ENCODE measurements at regions not wholly inside any gene's neighbourhood (a gene's known extent, or its start where the extent isn't known, plus 50 kb on each side); places are given as distances from the start of the nearest gene placed in this dataset.

DNA sequence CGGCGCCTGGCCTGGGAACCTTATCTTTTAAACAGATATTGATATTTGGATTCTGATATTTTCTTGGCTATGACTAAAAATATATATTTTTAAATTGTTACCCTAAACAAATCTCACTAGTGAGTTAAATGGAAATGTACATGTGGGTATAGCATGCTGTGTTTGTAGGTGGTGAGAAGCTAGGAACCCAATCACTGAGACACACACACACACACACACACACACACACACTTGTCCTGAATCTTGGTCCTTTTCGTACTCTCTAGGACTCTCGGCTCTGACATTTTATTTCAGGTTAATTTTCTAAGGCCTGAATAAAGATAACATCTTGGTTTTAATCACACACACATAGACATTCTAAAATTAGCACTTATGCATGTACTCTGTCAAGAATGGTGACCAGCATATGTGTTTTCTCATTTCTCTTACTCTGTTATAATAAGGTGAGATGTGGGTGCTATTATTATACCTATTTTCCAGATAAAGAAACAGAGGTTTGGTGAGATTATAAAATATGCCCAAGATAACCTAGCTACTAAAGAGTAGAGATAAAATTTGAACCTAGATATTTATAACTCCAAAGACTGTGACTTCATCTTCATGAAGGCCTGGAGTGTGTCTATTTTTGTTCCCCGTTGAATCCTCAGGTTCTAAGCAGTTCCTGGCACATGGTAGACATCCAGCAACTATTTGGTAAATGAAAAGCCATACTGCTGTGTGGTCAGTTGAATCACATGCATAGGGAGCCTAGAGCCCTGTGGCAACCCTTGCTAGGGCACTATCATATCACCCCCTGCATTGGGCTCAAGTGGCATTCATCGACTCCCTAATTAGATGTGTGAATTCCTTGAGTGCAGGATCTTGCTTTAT, 85.0 kb upstream of the RAB3GAP2 start:
- no peak for DNase-seq

DNA sequence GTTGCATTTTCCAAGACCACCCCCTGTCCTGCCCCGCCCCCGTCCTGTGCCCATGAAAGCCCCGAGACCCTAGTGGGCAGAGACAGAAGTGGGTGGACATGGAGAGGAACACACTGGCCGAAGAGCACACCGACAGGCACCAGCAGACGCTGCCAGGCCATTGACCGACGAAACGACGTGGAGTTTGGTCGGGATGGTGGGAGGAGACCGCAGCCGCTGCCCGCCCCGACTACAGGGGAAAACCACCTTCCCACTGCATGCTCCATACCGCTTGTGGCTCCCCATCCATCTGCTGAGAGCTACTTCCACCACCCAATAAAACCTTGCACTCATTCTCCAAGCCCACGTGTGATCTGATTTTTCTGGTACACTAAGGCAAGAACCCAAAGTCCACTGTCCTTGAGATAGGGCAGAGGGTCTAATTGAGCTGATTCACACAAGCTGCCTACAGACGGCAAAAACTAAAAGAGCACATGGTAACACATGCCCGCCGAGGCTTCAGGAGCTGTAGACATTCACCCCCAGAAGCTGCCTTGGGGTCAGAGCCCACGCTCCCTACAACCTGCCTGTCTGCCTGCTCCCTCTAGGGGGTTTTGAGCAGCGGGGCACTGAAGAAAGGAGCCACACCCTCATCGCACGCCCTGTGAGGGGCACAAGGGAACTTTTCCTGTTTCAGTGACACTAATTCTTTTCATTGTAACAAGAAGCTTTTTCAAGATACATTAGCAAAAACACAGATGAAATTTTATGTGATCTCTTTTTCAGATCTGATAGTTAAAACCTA, 81.2 kb upstream of the RAB3GAP2 start:
- no peak for DNase-seq

DNA sequence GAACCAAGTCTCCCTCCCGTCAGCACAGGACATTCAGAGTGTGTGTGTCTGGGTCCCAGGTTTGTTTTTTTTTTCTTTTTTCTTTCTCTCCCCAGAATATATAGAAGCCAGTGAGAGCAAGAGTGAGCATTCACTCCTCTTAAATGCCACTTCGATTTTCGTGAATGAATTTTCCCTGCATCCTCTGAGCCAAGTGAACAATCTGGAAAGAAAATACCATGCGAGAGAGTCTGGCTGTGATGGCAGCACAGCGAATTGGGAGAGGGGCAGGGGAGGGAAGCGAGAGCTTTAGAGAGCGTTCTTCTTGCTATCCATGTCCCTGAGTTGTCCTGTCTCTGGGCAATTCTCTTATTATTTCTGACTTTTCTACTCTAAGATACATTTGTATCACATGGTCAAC, 76.0 kb upstream of the RAB3GAP2 start:
- no peak for DNase-seq

DNA sequence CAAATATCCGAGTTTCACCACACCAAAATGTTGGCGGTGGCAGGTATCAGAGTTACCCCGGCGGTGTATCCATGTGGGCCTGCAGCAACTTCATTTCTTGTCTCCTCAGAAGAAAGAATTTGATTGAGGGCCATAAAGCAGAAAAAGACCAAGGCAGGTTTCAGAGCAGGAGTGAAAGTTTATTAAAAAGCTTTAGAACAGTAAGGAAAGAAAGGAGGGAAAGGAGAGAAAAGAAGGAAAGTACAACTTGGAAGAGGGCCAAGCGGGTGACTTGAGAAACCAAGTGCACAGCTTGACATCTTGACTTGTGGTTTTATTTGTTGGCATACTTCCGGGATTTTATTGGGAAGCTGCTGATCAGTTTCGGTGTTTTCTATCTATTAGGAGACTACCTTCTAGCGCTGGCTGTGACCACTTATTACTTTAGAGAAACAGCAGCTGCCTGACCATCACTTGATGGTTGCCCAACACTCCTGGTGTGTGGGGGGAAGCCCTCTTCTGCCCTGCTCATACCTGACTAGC, 75.5 kb upstream of the RAB3GAP2 start:
- DNase-seq, result no peak

DNA sequence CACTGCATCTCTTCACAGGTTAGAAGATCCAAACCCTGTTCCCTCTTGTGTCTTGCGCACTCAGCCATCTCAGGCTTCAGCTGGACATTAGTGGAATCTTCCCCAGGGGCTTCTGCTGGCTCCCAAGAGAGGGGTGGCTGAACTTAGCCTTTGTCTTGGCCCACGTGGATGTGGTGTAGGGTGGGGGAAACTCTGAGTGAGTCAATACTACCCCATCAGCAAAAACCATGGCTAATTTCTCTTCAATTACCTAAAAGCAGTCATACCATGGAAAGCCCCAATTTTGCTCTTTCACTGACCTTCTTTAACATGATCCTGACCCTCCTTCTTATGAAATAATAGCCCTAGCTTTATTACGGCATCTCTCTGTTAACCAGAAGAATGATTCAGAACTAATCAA, 72.5 kb upstream of the RAB3GAP2 start:
- no peak for DNase-seq

DNA sequence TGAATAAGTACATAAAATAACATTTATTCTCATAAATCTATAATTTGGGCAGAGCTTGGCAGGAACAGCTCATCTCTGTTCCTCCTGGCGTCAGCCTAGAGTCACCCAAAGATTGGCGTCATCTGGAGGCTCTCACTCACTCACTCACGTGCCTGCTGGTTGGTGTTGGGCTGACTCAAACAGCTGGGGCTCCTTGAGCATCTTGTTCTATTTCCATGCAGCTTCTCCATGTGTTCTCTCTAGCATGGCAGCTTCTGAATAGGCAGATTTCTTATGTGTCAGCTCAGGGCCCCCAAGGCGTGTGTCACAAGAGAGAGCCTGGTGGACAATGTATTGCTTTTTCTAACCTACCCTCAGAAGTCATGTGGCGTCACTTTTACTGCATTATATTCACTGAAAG, 70.6 kb upstream of the RAB3GAP2 start:
- DNase-seq, result no peak

DNA sequence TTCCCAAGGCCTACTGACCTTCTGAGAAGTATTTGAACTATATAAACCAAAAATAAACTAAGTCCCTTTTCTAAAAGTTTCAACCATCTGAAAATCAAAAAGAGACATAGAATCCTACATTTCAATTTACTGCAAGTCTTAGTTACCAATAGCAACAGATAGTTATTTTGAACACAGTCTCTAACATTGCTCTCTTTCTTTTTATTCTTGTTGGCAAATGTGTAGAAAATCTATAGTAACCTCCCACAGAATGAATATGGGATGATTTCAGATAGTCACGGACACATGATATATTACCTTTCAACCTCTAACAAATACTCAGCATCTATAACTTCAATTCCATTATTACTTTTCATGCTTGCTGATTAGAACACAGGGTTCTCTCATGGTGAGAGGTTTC, 68.9 kb upstream of the RAB3GAP2 start:
- no peak for DNase-seq

DNA sequence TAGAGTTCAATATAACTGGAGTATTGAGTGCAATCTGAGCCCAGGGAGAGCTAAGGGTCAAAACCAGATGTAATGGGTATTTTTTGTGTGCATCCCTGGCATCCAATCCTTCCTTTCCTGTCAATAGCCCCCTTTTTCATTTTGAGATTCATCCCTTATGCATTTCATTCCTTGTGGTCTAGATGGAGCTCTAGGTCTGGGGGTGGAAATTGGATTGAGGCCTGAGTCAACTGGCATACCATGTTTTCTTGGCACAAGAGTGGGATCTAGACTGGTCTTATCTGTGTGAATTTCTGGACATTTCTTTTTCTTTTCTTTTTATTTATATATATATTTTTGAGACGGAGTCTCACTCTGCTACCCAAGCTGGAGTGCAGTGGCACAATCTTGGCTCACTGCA, 67.3 kb upstream of the RAB3GAP2 start:
- DNase-seq, result no peak

DNA sequence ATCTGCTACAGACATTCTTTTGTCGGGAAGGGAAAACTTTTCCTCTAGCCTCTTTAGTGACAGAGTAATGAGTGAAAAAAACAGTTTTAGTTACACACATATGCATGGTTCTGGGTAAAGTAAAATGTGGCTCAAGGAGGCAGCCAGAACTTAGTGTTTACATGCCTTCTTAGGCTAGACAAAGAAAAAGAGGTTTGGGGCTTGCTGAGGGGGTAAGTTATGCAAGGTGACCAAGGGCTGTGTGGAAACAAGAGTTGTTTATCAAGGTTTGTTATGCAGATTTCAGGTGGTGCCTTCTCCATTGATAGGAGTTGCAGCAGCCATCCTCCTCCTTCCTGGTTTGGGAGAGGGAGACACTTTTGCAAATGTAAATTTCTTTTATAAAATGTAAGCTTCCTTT, 66.5 kb upstream of the RAB3GAP2 start:
- DNase-seq, result no peak

DNA sequence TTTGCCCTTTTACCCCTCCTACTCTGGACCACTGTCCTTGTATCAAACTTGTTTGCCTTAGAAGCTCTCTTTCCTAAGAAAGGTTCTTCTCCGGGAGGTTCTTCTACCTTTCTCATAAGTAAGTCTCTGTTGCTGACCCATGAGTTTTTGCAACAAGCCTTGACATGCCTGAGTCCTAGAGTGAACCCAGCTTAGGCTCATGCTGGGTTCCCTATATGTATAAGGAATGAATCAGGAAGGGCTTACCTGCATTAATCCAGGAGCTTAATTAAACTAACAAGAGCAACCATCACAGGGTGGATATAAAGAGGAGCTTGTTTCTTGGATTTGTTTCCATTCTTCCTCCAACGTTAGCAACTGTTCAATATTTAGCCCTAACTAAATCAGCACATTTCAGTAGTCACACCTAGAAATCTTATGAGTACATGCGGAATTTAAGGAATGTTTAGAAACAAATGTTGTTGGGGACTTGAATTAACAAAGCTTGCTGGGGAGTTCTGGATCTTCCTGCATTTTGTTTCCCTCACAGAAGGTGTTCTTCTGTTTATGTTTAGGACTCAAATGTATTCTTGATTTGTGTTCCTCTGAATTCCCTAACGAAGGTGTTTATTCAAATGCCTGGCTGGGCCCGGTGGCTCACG, 64.3 kb upstream of the RAB3GAP2 start:
- DNase-seq, result no peak

DNA sequence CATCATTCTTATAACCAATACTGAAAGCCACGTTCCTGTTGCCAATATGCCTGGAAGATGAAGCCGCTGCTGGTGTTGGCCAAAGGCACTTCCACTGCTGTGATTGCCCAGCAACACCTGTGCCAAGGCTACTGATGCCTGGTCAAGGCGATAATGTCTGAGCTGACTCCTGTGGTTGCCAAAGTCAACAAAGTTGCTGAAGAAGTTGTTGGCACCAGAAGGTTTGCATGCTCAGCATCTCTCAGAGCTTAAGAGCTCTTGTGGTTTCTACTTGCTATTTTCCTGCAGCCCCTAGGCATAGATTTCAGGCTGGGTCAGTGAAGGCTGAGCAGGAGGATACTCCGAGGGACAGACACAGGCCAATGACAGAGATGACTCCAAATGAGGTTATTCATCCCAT, 63.4 kb upstream of the RAB3GAP2 start:
- DNase-seq, result no peak

DNA sequence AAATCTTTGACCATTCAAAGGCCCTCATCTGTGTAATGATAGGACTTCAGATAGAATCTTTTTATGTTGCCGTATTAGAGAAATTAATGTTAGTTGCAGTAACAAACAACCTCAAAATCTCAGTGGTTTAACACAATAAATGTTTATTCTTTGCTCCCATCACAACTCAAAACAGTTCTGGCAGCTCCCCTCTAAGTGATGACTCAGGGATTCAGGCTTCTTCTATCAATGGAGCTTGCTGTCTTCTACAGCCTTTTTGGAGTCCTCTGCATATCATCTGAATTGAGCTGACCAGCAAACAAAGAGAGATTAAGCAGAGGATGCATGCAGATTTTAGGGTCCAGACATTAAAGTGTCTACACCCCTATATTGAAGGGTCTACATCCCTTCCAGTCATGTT, 59.1 kb upstream of the RAB3GAP2 start:
- no peak for DNase-seq

DNA sequence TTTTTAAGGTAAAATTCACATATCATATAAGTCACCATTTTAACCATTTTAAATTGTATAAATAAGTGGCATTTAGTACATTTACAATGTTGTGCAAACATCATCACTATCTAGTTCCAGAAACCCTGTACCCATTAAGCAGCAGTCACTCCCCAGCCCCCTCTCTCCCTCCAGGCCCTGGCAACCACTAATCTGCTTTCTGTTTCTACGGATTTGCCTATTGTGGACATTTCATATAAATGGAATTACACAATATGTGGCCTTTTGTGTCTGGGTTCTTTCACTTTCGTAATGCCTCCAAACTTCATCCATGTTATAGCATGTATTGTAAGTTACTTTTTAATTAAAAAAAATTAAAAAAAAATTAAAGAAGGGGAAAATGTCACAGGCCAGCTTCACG, 58.0 kb upstream of the RAB3GAP2 start:
- DNase-seq, result no peak

DNA sequence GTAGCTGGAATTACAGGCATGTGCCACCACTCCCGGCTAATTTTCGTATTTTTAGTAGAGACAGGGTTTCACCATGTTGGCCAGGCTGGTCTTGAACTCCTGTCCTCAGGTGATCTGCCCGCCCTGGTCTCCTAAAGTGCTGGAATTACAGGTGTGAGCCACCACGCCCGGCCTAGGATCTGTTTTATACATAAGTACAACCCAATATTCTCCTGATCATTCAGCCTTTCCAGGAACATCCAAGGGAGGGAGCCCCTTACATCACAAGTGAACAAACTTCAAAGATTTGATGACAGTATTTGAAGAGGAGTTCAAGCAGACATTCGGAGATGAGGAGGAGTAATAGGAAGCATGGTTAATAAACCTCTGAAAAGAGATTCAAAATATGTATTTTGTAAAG, 54.9 kb upstream of the RAB3GAP2 start:
- no peak for DNase-seq

DNA sequence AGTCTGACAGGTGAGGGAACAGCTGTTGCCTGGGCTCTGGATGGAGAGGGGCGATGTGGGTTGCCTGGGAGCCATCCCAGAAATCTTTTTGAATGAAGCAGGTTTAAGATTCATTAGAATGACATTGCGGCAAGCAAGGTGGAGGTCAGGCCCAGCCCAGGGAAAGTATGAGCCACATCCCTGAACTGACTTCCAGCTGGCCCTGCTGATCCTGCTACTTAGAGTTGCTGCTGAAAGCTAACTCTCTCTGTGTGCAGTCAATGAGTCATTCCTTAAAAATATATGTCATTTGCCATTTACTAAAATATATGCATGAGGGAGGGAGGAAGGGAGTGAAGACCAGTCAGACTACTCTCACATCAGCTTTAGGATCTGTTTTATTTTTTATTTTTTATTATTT, 54.3 kb upstream of the RAB3GAP2 start:
- no peak for DNase-seq

DNA sequence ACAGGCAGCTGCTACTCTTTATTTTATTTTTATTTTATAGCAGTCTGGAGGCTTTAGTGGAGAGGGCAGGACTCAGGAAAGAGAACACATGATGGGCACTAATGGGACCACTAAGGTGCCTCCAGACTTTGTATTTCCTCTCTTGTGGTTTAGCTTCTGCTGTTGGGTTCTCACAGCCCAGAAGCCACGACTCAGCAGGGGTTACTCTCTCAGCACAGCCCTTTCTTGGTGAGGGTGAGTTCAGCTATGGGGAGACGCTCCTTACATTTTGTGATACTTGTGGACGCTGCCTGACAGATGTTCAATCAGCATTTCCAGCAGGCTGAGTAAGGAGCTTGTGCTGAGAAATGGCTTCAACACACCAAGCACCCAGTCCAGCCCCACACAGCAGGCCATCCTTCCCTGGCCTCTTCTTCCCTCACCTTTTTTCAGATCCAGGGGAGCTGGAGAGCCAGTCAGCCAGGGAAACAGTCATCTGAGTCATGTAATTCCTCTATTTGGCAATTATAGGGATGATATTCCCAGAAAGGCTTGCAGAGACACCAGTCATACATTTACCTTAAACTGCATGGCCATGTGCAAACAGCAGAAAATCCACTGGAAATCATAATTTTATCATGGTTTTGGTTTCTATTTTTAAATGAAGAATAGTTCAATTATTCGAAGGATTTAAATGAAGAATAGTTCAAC, 53.2 kb upstream of the RAB3GAP2 start:
- DNase-seq, result no peak

DNA sequence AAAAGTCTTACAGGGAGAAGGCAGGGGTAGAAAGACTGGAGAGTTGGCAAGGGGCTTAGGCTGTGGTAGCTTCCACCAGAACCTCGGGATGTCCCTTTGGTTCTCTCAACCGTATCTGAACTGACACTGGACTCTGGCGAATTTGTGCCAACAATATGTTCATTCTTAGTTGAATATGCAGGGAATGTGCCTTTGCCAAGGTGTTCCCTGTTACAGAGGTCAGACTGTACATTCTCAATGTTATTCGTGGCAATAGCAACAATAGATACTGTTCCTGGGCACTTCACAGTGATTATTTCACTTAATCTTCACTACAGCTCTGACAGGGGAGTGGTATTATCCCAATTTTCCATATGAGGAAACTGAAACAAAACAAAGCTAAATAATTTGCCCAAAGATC, 51.5 kb upstream of the RAB3GAP2 start:
- no peak for DNase-seq

DNA sequence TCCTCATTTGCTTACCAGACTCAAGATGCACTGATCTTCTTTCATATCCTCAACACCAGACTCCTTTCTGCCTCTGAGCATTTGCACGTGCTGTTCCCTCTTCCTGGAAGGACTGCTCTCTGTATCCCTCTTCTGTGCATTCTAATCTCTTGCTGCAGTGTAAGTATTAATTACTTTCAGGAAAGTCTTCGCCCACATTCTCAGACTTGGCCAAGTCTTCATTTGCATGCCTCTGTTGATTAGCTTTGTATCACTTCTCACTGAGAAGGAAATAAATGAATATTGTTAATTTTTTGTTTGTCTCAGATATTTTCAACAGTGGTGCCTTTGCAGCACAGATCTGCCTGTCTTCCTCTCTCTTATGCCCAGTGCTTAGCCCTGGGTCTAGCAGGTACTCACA, 50.3 kb upstream of the RAB3GAP2 start:
- no peak for DNase-seq

Data from activated CD4-positive, alpha-beta T cell treated with anti-CD3 and anti-CD28 coated beads, Interleukin-2, amount 50 U/mL, for 16 hours (primary cell).